ENCODE measurements at regions not wholly inside any gene's neighbourhood (a gene's known extent, or its start where the extent isn't known, plus 50 kb on each side); places are given as distances from the start of the nearest gene placed in this dataset.
"Not testable (repeated sequence)": the region's sequence is repeated elsewhere in the genome, so short reads cannot be mapped to it uniquely, and the experiment has no call there.

GRCh38 chrX:65888150-65888549, 151.7 kb downstream of the VSIG4 start:
- POLR2A ChIA-PET (ENCODE audit: partially characterized antibody); H4K20me1 ChIP-seq (replicated peaks in 1 of 2; ENCODE audit: control insufficient read depth in 1 of 2, insufficient read depth in 2 of 2, low read length in 2 of 2); H3K79me2 ChIP-seq (ENCODE audit: control insufficient read depth in 1 of 2, insufficient read depth in 2 of 2, low read length in 2 of 2); H3K18ac ChIP-seq (ENCODE audit: extremely low read depth, low read length); H4K91ac ChIP-seq (replicated peaks; ENCODE audit: insufficient read length, low read length); H3K4ac ChIP-seq (replicated peaks; ENCODE audit: insufficient read length, low read depth, low read length); H2BK5ac ChIP-seq (ENCODE audit: low read depth, low read length); H3K36me3 ChIP-seq (ENCODE audit: control insufficient read depth in 2 of 4, insufficient read depth in 4 of 4, low read length in 3 of 4); H3K27me3 ChIP-seq (replicated peaks in 1 of 4; ENCODE audit: control insufficient read depth in 3 of 4, extremely low read depth in 1 of 4, insufficient read depth in 3 of 4, low read length in 3 of 4); H2BK15ac ChIP-seq (ENCODE audit: low read length); H2BK120ac ChIP-seq (replicated peaks; ENCODE audit: low read depth, low read length); H3K14ac ChIP-seq (ENCODE audit: insufficient read length); H3K4me1 ChIP-seq (replicated peaks in 1 of 4; ENCODE audit: control insufficient read depth in 3 of 4, insufficient read depth in 4 of 4, low read length in 3 of 4); H3K4me3 ChIP-seq (ENCODE audit: extremely low read depth in 1 of 4, insufficient read depth in 2 of 4, low read depth in 3 of 4, low read length in 4 of 4); H3K23me2 ChIP-seq (ENCODE audit: low read depth, low read length); H3K9ac ChIP-seq (replicated peaks in 1 of 4; ENCODE audit: extremely low read depth in 1 of 4, low read depth in 3 of 4, low read length in 3 of 4); H4K5ac ChIP-seq (ENCODE audit: insufficient read length, low read depth, low read length); H3K79me1 ChIP-seq (ENCODE audit: low read depth, low read length); H3K27ac ChIP-seq (ENCODE audit: low read depth, low read length); H4K8ac ChIP-seq (ENCODE audit: extremely low read depth, insufficient read depth, low read length); H3K23ac ChIP-seq (ENCODE audit: insufficient read length); FAIRE-seq; H3K4me2 ChIP-seq (ENCODE audit: insufficient read depth in 1 of 2, low read depth in 2 of 2, low read length in 2 of 2); H2AFZ ChIP-seq (ENCODE audit: low read length); H2BK12ac ChIP-seq (ENCODE audit: low read depth, low read length); H2BK20ac ChIP-seq (ENCODE audit: low read length); CTCF ChIA-PET (ENCODE audit: partially characterized antibody); DNase-seq (ENCODE audit: low read depth in 1 of 2, low spot score in 2 of 2); H2AK5ac ChIP-seq (ENCODE audit: low read depth, low read length); H3K56ac ChIP-seq (replicated peaks; ENCODE audit: insufficient read length, low read depth, low read length): not testable (repeated sequence)
- WGBS, 2 experiments (ENCODE audit: extremely low coverage in 1 of 2, insufficient coverage in 1 of 2, insufficient read length in 1 of 2, insufficient replicate concordance in 2 of 2, low coverage in 1 of 2, low lambda C conversion rate in 2 of 2, missing lambda C conversion rate in 1 of 2): 100% methylated on average over 1 of the region's 1 CpG; no CpG with 5 or more reads in 1 of the 2 experiments
- peaks cover 3 to 11% of the 10 kb centered on the region in 2 experiments; a peak in 1 of 4 replicates for H3K9me3 ChIP-seq (ENCODE audit: insufficient read depth in 2 of 2, low read depth in 1 of 2, low read length in 1 of 2)

Data from H1 (cell line).